HepG2 (cell line): ENCODE measurements at regions not wholly inside any gene's neighbourhood (a gene's known extent, or its start where the extent isn't known, plus 50 kb on each side); places are given as distances from the start of the nearest gene placed in this dataset.

Source experiments
- ATAC-seq: fragments of 200-7000 bp; cut with Tn5 transposase; 3 replicates; pipeline ENCODE4 v1.9.1; 2020; ENCODE audit warnings: mild to moderate bottlenecking, moderate library complexity
- BruUV-seq: library from RNA; stranded (reverse); fragments of 400-500 nt; replicated peaks from 2 replicates; lab custom pipeline; 2021; lab: Mats Ljungman, UMichigan
- CTCF ChIA-PET: fragments of 300-600 bp; formaldehyde crosslinking; extraction: SDS; loops from one replicate; lab custom pipeline; 2021; ENCODE audit warnings: low total read pairs, inconsistent platforms, low intra/inter-chr PET ratio; lab: Yijun Ruan, JAX
- POLR2A ChIA-PET: fragments of 350-600 bp; sonication (Branson Sonifier 250); formaldehyde crosslinking; loops from one replicate; lab custom pipeline; 2020; ENCODE audit warnings: antibody characterized with exemption, inconsistent platforms; lab: Yijun Ruan, JAX
- DNase-seq: peaks from one replicate; pipeline ENCODE4 v3.0.0-alpha.2; 2015; ENCODE audit warnings: low spot score
- FAIRE-seq: peaks from 3 replicates; lab custom pipeline; 2011; peaks lifted over from hg19 to GRCh38; lab: Jason Lieb, UNC
- H2AFZ ChIP-seq: one replicate; pipeline ENCODE4 v1.6.1; 2011; ENCODE audit warnings: low read length, inconsistent platforms
- H3K27ac ChIP-seq: fragments of 300-600 bp; 3 replicates; pipeline ENCODE4 v1.8.0; 2011; ENCODE audit warnings: mixed run types, mild to moderate bottlenecking, mixed read lengths, low read length, inconsistent platforms; ENCODE audit not compliant: insufficient read depth; ENCODE audit errors: extremely low read length
- H3K27me3 ChIP-seq, 2 experiments: fragments of 200-600 bp in 1 of 2; 2 replicates in 1 of 2; 3 replicates in 1 of 2; pipeline versions ENCODE4 v1.6.0 to v1.8.0; 2011; ENCODE audit warnings: low read length in 2 of 2, mild to moderate bottlenecking in 2 of 2, moderate library complexity in 2 of 2, inconsistent platforms in 1 of 2; ENCODE audit not compliant: insufficient read depth in 2 of 2, control insufficient read depth in 1 of 2
- H3K36me3 ChIP-seq, 2 experiments: fragments of 200-600 bp in 1 of 2; replicated peaks in 1 of 2; 2 replicates in 1 of 2; 3 replicates in 1 of 2; pipeline versions ENCODE4 v1.5.1 to v1.8.0; 2011; ENCODE audit warnings: low read length in 2 of 2, inconsistent platforms in 1 of 2; ENCODE audit not compliant: insufficient read depth in 2 of 2, control insufficient read depth in 1 of 2
- H3K4me1 ChIP-seq: 2 replicates; pipeline ENCODE4 v1.5.1; 2012; ENCODE audit warnings: low read length, inconsistent platforms; ENCODE audit not compliant: insufficient read depth
- H3K4me2 ChIP-seq: 2 replicates; pipeline ENCODE4 v1.6.0; 2011; ENCODE audit warnings: low read depth, low read length, inconsistent platforms
- H3K4me3 ChIP-seq, 3 experiments: fragments of 200-600 bp in 1 of 3; sonication (generic), shearing (Covaris generic) in 1 of 3; replicated peaks in 1 of 3; 2 replicates each; pipeline ENCODE4 v1.5.1; 2011 to 2016; ENCODE audit warnings: low read length in 3 of 3, inconsistent platforms in 2 of 3, low read depth in 2 of 3, mild to moderate bottlenecking in 2 of 3, control low read depth in 1 of 3, mixed read lengths in 1 of 3; ENCODE audit not compliant: insufficient read depth in 1 of 3
- H3K79me2 ChIP-seq: one replicate; pipeline ENCODE4 v1.6.1; 2011; ENCODE audit warnings: low read length, inconsistent platforms; ENCODE audit not compliant: insufficient read depth
- H3K9ac ChIP-seq: 2 replicates; pipeline ENCODE4 v1.6.0; 2011; ENCODE audit warnings: mild to moderate bottlenecking, low read depth, low read length, inconsistent platforms; ENCODE audit not compliant: insufficient read depth
- H3K9me3 ChIP-seq: 2 replicates; pipeline ENCODE4 v1.5.1; 2012; ENCODE audit warnings: mild to moderate bottlenecking, low read length
- H4K20me1 ChIP-seq: 2 replicates; pipeline ENCODE4 v1.6.0; 2011; ENCODE audit warnings: inconsistent platforms, mild to moderate bottlenecking, low read length, moderate library complexity; ENCODE audit not compliant: insufficient read depth
- CERS6 ChIP-seq: sonication (generic); formaldehyde crosslinking; IDR thresholded peaks from 2 replicates; pipeline ENCODE4 v1.5.0; 2020; ENCODE audit warnings: missing genetic modification reagents
- FOXO1 ChIP-seq: sonication (generic); formaldehyde crosslinking; IDR thresholded peaks from 2 replicates; pipeline ENCODE4 v1.4.0; 2020; ENCODE audit warnings: missing genetic modification reagents
- HOXA9 ChIP-seq: sonication (generic); formaldehyde crosslinking; IDR thresholded peaks from 2 replicates; pipeline ENCODE4 v1.8.1; 2022; ENCODE audit warnings: missing genetic modification reagents, mild to moderate bottlenecking, moderate library complexity, borderline replicate concordance
- PBX2 ChIP-seq: IDR thresholded peaks from 2 replicates; pipeline ENCODE4 v1.6.1; 2016; ENCODE audit warnings: control low read depth
- PHF20 ChIP-seq: sonication (generic); formaldehyde crosslinking; IDR thresholded peaks from 2 replicates; pipeline ENCODE4 v1.5.0; 2020; ENCODE audit warnings: mild to moderate bottlenecking, missing genetic modification reagents
- SMYD3 ChIP-seq: sonication (generic); formaldehyde crosslinking; IDR thresholded peaks from 2 replicates; pipeline ENCODE4 v1.8.1; 2023; ENCODE audit warnings: mild to moderate bottlenecking, missing genetic modification reagents
- ZBTB34 ChIP-seq: sonication (generic); formaldehyde crosslinking; IDR thresholded peaks from 2 replicates; pipeline ENCODE4 v1.8.0; 2022; ENCODE audit warnings: mild to moderate bottlenecking, missing genetic modification reagents
- ZFY ChIP-seq: sonication (generic); formaldehyde crosslinking; IDR thresholded peaks from 2 replicates; pipeline ENCODE4 v1.4.0; 2020; ENCODE audit warnings: missing genetic modification reagents
- ZNF18 ChIP-seq: sonication (generic); formaldehyde crosslinking; IDR thresholded peaks from 2 replicates; pipeline ENCODE4 v1.8.0; 2022; ENCODE audit warnings: mild to moderate bottlenecking, missing genetic modification reagents; ENCODE audit not compliant: insufficient replicate concordance
- ZNF205 ChIP-seq: IDR thresholded peaks from 2 replicates; pipeline ENCODE4 v1.6.1; 2018; ENCODE audit warnings: missing biosample characterization, missing genetic modification reagents
- ZNF720 ChIP-seq: sonication (generic); formaldehyde crosslinking; IDR thresholded peaks from 2 replicates; pipeline ENCODE4 v1.4.0; 2020; ENCODE audit warnings: missing genetic modification reagents
- ZNF850 ChIP-seq: sonication (generic); formaldehyde crosslinking; conservative IDR thresholded peaks from 2 replicates; pipeline ENCODE4 v1.9.0; 2021; ENCODE audit warnings: mild to moderate bottlenecking, missing genetic modification reagents
- ZSCAN31 ChIP-seq: sonication (generic); formaldehyde crosslinking; IDR thresholded peaks from 2 replicates; pipeline ENCODE4 v1.5.0; 2020; ENCODE audit warnings: low read depth, mild to moderate bottlenecking, missing genetic modification reagents
- ZSCAN9 ChIP-seq: IDR thresholded peaks from 2 replicates; pipeline ENCODE4 v1.6.1; 2016; ENCODE audit warnings: borderline replicate concordance
- WGBS: methylation state at CpG from one replicate; pipeline ENCODE4 v1.1.6; 2017; ENCODE audit warnings: low lambda C conversion rate; 5-methylcytosine and 5-hydroxymethylcytosine counted together
- in situ Hi-C: cut with HindIII; loops from 2 replicates; pipeline ENCODE4 v1.10.0; 2017; ENCODE audit warnings: low pct_unique_long_range_greater_than_20kb; ENCODE audit not compliant: extremely low pct_ligation_motif_present
- intact Hi-C: fragments of 100-400 bp; cut with micrococcal nuclease; formaldehyde crosslinking; loops from one replicate; pipeline ENCODE4 v1.10.0; 2022; ENCODE audit not compliant: unreplicated experiment

- ChIA-PET CTCF (no interaction called here), POLR2A (no interaction called here)
- no peak overlapping the region for H3K4me2 ChIP-seq
- no peak overlapping the region for H3K4me3 ChIP-seq
- intact Hi-C loops (no loop called here), in situ Hi-C loops (no loop called here)
- H4K20me1 ChIP-seq: no peaks in the 10 kb centered on the region
- FAIRE-seq (no peak), ATAC-seq (no peak), DNase-seq (no peak)
- peaks cover 0 to 19% of the 10 kb centered on the region in 2 experiments; a peak in 3 of 5 replicates for H3K27me3 ChIP-seq
- no peak overlapping the region for H3K9ac ChIP-seq
- no peak overlapping the region for H3K27ac ChIP-seq
- H2AFZ ChIP-seq: no peak overlapping the region
- no TSS peak for BruUV-seq
- H3K79me2 ChIP-seq: no peaks in the 10 kb centered on the region
- H3K9me3 ChIP-seq: no peaks in the 10 kb centered on the region
- peaks cover 28% of the 10 kb centered on the region for H3K4me1 ChIP-seq
- TF ChIP-seq ZFY (no peak), ZNF18 (CRISPR knock-in tag) (no peak), ZSCAN31 (CRISPR knock-in tag) (no peak), FOXO1 (no peak), PBX2 (no peak), HOXA9 (CRISPR knock-in tag) (no peak), SMYD3 (CRISPR knock-in tag) (no peak), ZNF205 (CRISPR knock-in tag) (no peak), PHF20 (CRISPR knock-in tag) (no peak), ZBTB34 (CRISPR knock-in tag) (no peak), ZSCAN9 (CRISPR knock-in tag) (no peak), ZNF720 (CRISPR knock-in tag) (no peak), CERS6 (no peak), ZNF850 (CRISPR knock-in tag) (no peak)
- 64% methylated on average over 4 of the region's 4 CpGs for WGBS
- H3K36me3 ChIP-seq: no peaks in the 10 kb centered on the region
Measured at GRCh38 chr2:8478471-8478793, 203.4 kb upstream of the ID2 start.
